Erythroblast (primary cell): ENCODE measurements at regions not wholly inside any gene's neighbourhood (a gene's known extent, or its start where the extent isn't known, plus 50 kb on each side); places are given as distances from the start of the nearest gene placed in this dataset.

Experiments used
- GATA1 ChIP-seq: IDR thresholded peaks from 2 replicates; pipeline ENCODE4 v1.6.1; 2011; ENCODE audit warnings: low read depth, mild to moderate bottlenecking, control low read depth, low read length, moderate library complexity
- POLR2A ChIP-seq: IDR thresholded peaks from 2 replicates; pipeline ENCODE4 v1.6.1; 2011; ENCODE audit warnings: mild to moderate bottlenecking, low read length

DNA sequence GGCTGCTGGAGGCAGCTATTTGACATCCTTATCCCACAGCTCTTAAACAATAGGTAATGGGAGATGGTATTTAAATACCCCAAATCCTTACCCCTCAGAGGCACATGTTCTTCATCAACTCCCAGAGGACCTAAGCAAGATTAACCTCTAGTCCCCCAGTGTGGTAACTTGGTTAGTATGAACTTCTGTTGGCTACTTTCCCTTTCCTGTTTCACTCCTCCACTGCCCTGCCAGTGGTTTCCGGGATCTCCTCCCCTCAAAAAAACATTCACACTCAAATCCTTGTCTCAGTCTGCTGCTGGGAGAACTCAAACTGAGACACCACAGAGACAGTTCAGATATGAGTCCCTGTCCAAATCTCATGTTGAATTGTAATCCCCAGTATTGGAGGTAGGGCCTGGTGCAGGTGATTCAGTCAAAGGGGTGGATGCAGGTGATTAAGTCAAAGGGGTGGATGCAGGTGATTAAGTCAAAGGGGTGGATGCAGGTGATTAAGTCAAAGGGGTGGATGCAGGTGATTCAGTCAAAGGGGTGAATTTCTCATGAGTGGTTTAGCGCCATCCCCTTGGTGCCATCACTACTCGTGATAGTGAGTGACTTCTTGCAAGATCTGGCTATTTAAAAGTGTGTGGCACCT, 335.0 kb upstream of the CTNNB1 start:
- TF ChIP-seq POLR2A (no peak), GATA1 (no peak)
